NCI-H1694 treated with DMSO at 0.1 percent for 48 hours (cell line): ENCODE measurements at regions not wholly inside any gene's neighbourhood (a gene's known extent, or its start where the extent isn't known, plus 50 kb on each side); places are given as distances from the start of the nearest gene placed in this dataset.
"Not testable (repeated sequence)": the region's sequence is repeated elsewhere in the genome, so short reads cannot be mapped to it uniquely, and the experiment has no call there.

ENCODE experiments used
- DNase-seq: peaks from one replicate; lab custom pipeline; 2025; lab: John Stamatoyannopoulos, UW

DNA sequence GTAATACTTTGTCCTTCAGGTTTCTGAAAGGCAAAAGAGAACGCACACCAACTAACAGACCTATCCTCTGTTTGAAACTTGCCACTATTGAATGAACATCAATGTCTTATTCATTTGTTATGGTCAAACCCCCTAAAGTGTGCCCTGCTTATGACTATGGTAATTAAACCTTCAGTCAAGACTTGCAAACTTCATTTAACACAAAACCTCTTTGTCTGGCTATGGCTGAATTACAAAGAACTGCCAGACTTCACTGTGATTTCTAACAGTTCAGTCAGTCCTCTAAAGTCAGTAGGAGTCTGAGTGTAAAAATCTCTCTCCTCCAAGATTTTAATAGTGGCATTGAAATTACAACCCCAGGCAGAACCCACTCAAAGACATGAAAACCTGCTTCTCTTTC lies 702.5 kb upstream of the LRRN3 start:
- no peak for DNase-seq

DNA sequence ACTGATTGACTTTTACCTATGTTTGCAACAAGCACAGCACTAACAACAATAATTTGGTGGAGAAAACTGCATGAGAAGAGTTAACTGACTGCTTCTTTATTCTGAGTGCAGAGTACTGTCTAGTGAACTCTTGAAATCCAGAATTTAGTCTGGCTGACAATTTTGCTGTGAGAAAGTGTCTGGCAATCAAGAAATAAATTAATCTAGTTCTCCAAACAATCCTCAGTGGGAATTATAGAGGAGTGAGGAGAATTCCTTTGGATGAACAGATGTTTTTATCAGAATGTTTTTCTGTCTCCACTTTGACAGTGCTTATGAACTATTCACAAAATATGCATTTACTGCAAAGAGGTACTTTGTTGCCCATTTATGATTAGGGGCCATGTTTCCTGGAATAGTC lies 694.9 kb upstream of the LRRN3 start:
- DNase-seq: no peak

DNA sequence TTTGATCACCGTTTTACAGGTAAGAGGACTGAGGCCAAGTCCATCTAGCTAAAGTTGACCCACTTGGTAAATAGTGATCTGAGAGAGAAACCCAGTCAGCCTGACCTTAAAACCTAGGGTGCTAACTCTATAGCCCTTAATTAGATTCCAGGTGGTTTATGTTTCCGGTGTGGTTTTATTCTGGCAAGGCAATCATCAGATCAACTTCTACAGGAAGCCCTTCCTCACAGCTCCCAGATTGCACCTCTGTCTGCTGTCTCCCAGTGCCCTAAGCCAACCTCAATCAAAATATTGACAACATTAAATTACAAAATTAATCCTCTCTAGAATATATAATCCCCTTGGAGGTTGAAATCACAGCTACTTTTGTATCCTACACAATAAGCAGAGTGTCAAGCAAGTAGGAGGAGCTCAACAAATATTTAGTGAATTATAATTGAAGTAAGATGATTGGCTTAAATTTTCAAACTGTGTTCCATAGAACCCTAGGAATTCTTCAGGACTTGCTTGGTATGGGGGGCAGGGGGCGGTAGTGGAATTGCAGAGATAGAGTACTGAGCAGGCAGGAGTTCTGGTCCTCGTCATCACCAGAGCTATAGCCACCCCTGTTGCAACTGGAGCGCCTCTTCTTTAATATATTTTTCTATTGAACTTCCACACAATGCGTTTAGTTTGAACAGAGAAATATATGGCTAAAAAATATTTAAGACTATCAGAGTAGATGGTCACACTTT lies 692.8 kb upstream of the LRRN3 start:
- DNase-seq: no peak

DNA sequence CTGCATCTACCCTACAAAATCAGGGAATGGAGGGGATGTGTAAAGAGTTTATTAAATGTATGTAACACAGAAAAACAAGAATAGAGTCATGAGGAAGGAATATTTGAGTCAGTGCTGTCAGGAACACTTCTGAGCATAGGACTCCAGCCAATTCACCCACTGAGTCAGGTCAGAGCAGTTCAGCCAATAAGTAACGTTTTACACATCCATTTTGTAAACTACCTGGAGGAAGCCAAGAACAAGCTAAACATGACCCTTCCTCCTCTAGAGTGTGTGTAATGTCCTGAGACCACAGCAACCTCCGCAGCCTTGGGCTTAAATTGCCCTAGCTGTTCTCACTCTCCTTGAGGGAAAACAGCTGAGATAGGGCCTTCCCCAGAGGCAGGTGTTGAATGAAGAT lies 691.5 kb upstream of the LRRN3 start:
- no peak for DNase-seq

DNA sequence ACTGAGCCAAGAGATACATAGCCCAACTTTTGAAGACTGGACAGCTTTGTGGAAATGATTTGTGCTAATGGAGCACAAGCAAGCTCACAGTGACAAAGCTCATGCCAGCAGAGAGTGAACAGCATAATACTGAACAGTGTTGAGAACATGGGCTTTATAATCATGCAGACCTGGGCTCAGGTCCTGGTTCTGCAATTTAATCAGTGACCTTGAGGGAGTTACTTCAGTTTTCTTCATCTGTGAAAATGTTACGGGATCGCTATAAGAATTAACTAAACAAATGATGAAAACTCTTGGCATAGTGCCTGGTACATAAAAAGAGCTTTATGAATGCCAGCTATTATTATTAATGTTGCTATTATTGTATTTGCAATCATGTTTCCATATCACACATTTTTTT lies 690.5 kb upstream of the LRRN3 start:
- DNase-seq: no peak

DNA sequence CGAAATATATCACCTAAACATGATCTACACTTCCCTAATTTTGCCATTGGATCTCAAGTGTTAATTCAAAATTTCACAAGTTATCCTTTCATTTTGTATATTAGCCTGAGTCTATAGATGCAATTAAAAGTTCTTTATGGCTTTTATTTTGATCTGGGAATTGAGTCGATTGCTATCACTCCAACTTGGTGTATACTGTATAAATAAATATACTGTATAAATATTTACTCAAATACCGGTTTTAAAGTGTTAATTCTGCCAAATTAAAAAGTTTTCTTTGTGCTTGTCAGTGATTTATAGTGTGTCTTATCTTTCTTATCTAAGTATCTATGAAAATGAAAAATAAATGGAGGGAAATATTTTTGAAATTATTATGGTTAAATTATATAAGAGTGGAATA lies 683.7 kb upstream of the LRRN3 start:
- DNase-seq: no peak

DNA sequence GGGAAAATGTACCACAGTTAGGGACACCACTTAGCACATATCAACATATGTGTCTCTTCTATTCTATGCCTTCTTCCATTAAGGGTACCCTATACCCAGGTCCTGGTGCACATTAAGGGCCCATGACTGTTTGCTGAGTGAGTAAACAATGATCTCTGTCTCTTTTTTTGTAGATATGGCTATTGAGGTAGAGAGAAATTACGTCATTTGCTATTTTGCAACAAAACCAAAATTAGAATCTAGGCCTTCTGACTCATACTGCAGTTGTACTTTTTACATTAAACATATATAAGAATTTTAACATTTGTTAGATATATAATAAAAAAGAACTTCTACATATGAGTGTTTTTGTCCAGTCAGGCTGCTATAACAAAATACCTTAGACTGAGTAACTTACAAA lies 683.2 kb upstream of the LRRN3 start:
- no peak for DNase-seq

DNA sequence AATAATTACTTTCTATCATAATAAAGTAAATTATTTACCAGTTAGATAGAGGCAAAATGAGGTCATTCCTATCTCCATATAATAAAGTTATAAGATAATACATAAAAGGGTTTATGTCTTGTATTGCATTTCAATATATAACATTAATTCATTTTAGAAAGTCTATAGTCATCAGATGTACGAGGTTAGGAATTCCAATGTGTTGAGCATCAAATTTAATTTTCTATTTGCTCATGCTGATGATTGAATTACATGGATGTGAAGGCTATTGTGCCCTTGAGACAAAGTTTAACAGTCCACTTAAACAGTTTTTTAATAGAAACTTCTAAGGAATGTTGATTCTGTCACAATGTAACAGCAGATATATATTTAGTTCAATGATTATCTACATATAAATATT lies 678.3 kb upstream of the LRRN3 start:
- DNase-seq: no peak

DNA sequence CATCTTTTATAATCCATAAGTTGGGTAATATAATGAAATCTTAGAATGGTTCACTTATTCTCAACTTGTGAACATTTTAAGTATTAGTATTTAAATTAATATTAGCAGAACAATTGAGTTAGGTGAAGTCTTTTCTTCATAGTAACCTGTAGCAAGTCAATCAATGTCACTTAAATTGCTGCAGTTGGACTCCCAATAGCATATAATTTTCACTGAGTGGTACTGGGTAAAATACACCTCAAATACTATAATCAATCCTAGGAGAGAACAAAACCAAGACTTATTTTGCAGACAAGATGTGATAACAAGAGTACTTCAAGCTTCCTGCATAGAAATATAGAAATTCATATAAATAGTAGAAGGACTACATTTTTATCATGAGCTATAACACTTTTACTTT lies 677.9 kb upstream of the LRRN3 start:
- DNase-seq: no peak

DNA sequence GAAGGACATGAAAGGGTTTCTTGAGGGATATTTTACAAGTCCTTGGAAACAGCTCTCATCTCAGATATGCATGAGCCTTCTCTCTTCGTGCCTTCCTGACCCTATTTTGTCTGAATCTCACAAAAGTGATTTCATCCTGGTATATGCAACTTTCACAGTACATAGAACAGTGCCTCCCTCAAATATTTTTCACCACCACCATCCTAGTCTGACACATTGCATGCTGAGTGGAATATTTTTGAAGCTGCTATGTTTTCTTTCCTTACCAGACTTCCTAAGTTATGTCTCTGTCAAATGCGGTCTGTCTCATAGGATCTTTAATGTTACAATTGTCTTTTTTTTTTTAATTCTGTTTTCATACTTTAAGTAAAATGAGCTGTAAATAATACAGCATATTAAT lies 673.3 kb upstream of the LRRN3 start:
- DNase-seq: no peak

DNA sequence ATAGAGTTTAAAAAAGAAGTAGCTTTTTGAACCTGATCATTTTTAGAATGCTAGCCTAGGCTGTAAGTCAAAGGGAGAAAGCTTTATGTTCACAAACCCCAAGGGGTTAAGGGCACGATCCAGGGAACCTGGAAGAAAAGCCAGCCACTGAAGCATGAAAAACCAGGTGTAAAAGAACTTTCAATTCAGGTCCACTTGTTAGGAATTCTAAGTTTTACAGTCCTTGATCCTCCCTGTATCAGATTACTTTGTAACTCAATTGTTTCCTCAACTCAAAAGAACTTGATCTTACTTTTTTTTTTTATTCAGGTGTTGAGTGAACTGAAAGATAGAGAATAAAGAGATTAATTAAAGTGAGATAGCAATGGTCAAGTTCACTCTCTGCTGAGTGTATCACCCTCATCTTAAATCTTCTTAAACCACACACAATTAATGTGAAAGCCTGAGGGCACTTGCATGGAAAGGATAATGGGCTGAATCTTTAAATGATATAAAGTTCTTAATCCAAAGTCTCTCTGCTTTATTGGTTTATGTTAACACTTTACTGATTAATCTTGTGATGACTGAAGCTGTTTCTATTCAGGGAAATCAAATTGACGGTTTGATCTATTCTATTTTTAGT lies 672.2 kb upstream of the LRRN3 start:
- no peak for DNase-seq

DNA sequence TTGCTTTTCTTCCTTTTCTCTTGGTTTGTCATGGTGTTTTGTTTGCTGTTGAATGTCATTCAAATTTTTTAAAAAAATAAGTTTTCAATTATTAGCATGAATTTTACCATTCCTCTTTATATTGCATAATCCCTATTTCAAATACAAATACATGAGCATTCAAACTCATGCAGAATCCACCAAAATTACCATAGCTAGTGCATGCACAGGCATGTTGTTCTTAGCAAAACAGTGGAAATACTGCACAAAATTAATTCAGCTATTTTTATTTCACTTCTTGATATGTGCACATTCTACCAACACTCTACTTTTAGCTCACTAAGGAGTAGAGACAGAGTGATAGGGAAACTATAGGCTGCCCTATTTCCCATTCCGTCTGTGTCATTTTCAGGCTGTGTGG lies 670.1 kb upstream of the LRRN3 start:
- no peak for DNase-seq

DNA sequence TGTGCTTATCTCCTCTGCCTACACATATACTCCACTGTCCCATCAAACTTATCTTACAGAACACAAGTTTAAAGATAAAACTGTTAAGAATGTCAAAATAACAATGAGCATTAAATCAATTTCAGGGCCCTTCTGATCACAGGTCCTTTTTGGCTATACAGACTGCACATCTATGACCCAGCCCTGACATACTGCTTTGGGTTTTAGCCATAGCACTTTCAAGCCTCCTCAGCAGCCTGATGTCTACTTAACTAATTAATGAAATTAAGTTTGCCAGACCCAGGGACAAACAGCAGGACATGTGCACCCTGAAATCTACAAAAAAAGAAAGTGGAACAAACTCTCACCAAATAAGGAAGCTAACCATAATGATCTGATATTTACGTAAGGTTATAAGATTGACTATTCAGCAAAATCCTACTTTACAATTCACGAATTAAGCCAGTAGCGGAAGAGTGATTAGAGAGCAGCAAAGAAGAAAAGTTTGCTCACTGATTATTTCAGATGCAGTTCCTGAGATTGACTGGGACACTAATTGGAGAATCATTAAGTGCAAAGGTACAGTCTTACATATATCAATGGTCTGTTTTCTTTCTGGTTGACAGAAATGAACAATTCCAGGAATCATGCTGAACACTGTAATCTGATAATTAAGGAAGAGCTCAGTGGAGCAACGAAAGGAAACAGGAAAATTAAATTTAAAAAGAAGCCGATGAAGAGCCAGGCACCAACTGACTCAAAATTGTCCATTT lies 669.3 kb upstream of the LRRN3 start:
- no peak for DNase-seq

DNA sequence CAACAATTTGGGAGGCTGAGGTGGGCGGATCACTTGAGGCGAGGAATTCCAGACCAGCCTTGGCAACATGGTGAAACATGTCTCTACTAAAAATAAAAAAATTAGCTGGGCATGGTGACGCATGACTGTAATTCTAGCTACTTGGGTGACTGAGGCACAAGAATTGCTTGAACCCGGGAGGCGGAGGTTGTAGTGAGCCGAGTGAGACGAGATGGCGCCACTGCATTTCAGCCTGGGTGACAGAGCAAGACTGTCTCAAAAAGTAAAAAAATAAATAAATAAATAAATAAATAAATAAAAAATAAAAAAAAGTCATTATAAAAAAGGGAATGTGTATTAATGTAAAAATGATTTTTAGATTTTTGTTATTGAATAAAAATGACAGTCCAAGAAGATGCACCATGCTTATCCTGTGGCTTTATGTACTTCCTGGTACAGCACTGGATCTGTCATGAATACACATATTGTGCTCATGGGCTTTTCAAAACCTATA lies 658.8 kb upstream of the LRRN3 start:
- DNase-seq: no peak

DNA sequence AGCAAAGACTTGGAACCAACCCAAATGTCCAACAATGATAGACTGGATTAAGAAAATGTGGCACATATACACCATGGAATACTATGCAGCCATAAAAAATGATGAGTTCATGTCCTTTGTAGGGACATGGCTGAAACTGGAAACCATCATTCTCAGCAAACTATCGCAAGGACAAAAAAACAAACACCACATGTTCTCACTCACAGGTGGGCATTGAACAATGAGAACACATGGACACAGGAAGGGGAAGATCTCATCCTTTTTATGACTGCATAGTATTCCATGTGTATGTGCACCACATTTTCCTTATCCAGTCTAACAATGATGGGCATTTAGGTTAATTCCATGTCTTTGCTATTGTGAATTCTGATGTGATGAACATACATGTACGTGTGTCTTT lies 652.0 kb upstream of the LRRN3 start:
- not testable (repeated sequence) for DNase-seq

DNA sequence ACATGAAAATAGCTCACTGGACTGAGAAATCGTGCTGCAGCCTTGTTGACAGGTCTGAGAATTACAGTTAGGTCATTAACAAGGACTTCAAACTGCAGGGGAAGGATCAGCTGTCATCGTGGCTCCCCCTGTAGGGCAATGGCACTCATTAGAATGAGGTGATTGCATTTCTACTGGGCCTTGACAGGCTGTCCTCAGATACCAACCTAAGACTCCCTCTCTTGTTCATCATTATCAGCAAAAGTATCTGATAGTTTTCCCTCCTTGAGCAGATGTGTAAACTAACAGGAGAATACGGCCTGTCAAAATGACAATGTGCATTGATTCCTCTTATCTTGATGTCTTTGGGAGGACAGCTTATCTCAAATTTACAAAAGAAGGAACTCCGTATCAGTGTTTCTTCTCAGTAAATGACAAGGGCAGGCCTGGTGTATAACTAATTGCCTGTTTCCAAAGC lies 648.5 kb upstream of the LRRN3 start:
- DNase-seq: peak; percentile 55

DNA sequence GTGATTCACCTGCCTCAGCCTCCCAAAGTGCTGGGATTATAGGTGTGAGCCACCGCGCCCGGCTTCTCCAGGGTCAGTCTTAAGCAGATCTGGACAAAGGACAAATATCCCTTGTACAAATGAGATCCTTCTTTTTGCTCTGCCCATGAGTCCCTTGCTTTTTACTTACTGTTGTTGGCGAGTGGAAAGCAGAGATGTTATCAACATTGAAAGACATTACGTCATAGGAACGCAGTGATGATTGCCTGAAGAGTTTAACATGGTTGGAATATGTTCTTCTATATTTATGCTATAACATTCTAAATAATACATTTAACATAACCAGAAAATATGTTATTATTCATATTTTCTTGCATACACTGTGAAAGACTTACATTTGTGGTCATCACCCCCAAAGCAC lies 644.3 kb upstream of the LRRN3 start:
- no peak for DNase-seq

DNA sequence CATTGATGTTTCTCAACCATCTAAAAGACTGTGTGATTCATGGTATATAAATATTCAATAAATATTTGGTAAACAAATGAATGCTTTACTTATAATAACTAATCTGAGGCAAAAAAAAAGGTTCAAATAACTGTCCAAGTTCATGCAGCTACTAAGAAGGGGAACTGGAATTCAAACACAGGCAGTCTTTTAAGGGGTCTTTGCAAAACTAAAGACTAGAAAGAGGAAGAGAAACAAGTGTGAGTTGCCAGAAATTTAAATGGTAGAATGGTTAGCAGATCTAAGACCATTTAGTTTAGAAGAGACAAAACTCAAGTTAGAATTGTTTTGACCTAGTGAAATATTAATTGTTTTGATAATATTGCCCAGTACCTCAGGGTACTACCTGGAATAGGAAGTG lies 642.0 kb upstream of the LRRN3 start:
- no peak for DNase-seq

DNA sequence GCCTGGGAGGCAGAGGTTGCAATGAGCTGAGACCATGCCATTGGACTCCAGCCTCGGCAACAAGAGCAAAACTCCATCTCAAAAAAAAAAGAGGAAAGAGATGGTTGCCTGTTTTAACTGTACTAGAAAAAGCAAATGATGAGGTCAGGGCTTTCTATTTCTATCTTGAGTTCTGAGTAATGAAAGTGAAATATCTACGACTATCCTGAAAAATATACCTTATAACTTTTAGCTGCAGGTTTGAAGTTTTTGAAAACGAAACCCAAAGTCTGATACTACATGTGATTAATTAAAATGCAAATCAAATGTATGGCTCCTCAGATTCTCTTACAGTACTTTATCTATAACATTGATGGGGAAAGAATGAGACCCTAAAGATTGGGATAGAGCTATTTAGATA lies 636.2 kb upstream of the LRRN3 start:
- DNase-seq: no peak

DNA sequence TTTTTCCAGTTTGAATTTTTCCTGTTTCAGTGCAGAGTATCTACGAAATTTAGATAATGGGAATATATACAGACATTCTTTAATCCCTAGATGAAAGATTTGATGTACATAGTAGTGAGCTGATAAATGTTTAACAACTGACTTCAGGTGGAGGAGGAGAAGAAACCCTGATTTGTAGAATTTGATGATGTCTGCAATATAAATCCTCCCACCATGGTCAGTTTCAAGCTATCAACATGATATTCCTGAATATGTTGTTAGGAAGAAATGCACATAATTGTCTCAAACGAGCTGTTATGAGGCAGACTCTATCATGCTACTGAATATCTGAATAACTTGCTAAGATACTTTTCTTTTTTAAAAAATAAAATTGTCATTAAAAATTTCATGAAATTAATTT lies 629.3 kb upstream of the LRRN3 start:
- no peak for DNase-seq

DNA sequence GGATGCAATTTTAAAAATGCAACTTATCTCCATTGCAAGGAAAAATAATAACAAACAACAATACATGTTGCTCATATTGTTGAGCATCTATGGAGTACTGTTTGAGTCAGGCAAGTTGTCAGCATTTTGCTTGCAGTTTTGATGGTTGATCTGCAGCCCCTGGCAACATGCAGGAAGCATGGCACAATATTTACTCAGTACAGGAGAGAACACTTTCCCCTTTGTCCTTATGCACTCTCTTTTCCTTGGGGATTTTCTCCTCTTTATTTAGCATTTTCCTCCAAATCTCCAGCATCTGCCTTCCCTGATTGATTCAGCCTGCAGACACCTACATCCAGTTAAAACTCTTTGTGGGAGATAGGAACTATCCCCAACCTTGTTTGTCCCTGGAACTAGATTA lies 620.5 kb upstream of the LRRN3 start:
- no peak for DNase-seq

DNA sequence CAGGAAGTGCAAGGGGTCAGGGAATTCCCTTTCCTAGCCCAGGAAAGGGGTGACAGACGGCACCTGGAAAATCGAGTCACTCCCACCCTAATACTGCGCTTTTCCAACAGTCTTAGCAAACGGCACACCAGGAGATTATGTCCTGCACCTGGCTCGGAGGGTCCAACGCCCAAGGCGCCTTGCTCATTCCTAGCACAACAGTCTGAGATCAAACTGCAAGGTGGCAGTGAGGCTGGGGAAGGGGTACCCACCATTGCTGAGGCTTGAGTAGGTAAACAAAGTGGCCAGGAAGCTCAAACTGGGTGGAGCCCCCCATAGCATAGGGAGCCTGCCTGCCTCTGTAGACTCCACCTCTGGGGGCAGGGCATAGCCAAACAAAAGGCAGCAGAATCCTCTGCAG lies 618.5 kb upstream of the LRRN3 start:
- not testable (repeated sequence) for DNase-seq

DNA sequence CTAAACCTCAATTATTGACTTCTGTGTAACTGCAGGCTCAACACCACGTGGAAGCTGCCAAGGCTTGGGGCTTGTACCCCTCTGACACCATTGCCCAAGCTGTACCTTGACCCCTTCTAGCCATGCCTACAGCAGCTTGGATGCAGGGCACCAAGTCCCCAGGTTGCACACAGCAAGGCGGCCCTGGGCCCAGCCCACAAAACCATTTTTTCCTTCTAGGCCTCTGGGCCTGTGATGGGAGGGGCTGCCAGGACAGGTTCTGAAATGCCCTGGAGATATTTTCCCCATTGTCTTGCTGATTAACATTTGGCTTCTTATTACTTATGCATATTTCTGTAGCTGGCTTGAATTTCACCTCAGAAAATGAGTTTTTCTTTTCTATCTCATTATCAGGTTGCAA lies 610.0 kb upstream of the LRRN3 start:
- DNase-seq: no peak
